ENCODE measurements at regions not wholly inside any gene's neighbourhood (a gene's known extent, or its start where the extent isn't known, plus 50 kb on each side); places are given as distances from the start of the nearest gene placed in this dataset.
A peak's percentile ranks its signal among the peaks of the same experiment; 100 is the strongest.

DNA sequence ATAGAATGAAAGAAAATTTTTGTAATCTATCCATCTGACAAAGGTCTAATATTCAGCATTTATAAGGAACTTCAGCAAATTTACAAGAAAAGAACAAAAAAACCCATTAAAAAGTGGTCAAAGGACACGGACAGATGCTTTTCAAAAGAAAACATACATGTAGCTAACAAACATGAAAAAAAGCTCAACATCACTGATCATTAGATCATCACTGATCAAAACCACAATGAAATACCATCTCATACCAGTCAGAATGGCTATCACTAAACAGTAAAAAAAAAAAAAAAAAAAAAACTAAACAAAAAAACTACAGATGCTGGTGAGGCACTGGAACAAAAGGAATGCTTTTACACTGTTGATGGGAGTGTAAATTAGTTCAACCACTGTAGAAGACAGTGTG lies 837.1 kb downstream of the EPHA7 start:
- no peak for DNase-seq
- 81 to 95% (median 89%) methylated on average over 1 of the region's 1 CpG for WGBS, 4 donors
- Histone ChIP-seq H3K27me3 (no peaks in the 10 kb centered on the region), H3K27ac (no peak overlapping the region), H3K36me3 (no peaks in the 10 kb centered on the region), H3K9me3 (peaks cover 0 to 29% (median 2%) of the 10 kb centered on the region in 12 donors), H3K4me1 (no peaks in the 10 kb centered on the region), H3K4me3 (no peak overlapping the region)
- TF ChIP-seq, protein P1, sequence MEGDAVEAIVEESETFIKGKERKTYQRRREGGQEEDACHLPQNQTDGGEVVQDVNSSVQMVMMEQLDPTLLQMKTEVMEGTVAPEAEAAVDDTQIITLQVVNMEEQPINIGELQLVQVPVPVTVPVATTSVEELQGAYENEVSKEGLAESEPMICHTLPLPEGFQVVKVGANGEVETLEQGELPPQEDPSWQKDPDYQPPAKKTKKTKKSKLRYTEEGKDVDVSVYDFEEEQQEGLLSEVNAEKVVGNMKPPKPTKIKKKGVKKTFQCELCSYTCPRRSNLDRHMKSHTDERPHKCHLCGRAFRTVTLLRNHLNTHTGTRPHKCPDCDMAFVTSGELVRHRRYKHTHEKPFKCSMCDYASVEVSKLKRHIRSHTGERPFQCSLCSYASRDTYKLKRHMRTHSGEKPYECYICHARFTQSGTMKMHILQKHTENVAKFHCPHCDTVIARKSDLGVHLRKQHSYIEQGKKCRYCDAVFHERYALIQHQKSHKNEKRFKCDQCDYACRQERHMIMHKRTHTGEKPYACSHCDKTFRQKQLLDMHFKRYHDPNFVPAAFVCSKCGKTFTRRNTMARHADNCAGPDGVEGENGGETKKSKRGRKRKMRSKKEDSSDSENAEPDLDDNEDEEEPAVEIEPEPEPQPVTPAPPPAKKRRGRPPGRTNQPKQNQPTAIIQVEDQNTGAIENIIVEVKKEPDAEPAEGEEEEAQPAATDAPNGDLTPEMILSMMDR (IDR thresholded peaks at IDR 0.05), result no peak
- no peak for ATAC-seq
- intact Hi-C loops (cut with DNase I), result no loop called here

DNA sequence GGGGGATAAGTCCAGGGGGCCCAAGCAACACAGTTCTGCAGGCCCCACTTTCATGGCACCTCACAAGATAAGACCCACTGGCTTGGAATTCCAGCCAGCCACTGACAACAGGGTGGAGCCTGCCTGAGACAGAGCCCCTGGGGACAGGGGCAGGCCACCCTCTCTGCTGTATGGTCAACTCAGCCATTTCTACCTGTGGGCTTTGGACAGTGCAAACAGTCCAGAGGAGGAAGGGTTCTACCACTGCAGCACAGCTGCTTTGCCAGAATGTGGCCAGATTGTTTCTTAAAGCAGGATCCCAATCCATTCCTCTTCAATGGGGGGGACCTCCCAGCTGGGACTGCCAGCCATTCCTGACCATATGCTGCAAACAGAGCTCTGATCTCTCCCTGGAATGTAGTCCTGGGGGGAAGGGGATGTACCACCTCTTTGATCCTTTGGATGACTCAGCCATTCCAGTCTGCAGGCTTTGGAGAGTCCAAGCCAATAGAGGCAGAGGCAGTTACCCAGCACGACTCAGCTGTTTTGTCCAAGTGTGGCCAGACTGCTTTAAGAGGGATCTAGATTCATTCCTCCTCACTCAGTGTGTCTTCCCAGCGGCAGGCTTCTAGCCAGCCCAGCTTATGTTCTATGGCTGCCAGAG lies 842.2 kb downstream of the EPHA7 start:
- TF ChIP-seq, protein P1 (IDR thresholded peaks at IDR 0.05), result no peak
- no peak for TF ChIP-seq POLR2A (IDR thresholded peaks at IDR 0.05)
- DNase-seq (no peak), ATAC-seq (no peak)
- no peaks in the 10 kb centered on the region for H3K27me3 ChIP-seq
- H3K36me3 ChIP-seq, result no peaks in the 10 kb centered on the region
- no peak overlapping the region for H3K4me3 ChIP-seq
- H3K9me3 ChIP-seq, result peaks cover 0 to 29% (median 2%) of the 10 kb centered on the region in 12 donors
- WGBS, 4 donors, result 85 to 94% (median 90%) methylated on average over 2 of the region's 2 CpGs
- intact Hi-C loops (cut with DNase I), result no loop called here
- no peak overlapping the region for H3K27ac ChIP-seq
- no peaks in the 10 kb centered on the region for H3K4me1 ChIP-seq

DNA sequence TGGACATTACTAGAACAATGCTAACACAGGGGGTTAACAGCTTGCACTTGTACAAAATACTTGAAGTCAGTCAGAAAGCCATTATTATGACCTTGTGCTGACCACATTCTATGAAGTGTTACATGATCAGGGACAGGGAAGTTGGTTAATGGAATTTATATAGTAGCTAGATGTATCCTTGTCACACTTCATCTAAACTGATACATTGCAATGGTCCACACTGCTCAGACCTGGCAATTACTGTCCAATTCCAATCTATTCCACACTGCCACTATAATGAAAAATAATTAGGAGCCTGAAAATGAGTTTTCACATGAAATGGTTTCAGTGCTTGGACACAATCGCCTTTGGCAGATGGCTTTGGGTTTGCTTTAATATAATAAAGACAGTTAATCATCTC lies 850.8 kb downstream of the EPHA7 start:
- Histone ChIP-seq H3K9me3 (no peaks in the 10 kb centered on the region), H3K4me3 (no peak overlapping the region), H3K4me1 (peaks cover 0 to 8% (median 0%) of the 10 kb centered on the region in 12 donors), H3K27me3 (no peaks in the 10 kb centered on the region), H3K27ac (no peak overlapping the region), H3K36me3 (no peaks in the 10 kb centered on the region)
- WGBS, 4 donors, result 89 to 97% (median 94%) methylated on average over 1 of the region's 1 CpG
- intact Hi-C loops (cut with DNase I), result no loop called here
- TF ChIP-seq, protein P1 (IDR thresholded peaks at IDR 0.05), result no peak
- TF ChIP-seq POLR2A (IDR thresholded peaks at IDR 0.05), result no peak
- ATAC-seq (no peak), DNase-seq (no peak)

DNA sequence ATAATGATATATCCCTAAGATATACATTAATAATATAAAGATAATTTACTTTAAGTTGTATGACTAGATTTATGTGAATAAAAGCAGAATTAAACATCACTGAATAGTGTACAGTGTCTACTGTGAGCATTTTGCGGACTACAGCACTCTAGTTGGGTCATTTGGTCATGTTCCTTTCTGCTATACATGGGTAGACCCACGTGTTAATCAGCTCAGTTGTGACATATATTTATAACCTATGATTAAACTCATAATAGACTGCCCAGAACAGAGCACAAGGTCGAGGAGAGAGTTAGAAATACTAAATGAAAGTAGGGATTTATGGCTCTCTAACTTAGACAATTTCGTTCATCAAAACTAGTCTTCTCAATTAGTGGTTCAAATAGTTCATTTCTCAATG lies 852.7 kb downstream of the EPHA7 start:
- Histone ChIP-seq H3K4me3 (no peak overlapping the region), H3K4me1 (peaks cover 0 to 8% (median 0%) of the 10 kb centered on the region in 12 donors), H3K27ac (no peak overlapping the region), H3K9me3 (no peaks in the 10 kb centered on the region), H3K27me3 (no peaks in the 10 kb centered on the region), H3K36me3 (no peaks in the 10 kb centered on the region)
- ATAC-seq, result peak in 1 of 4 donors; percentile 25
- TF ChIP-seq, protein P1 (IDR thresholded peaks at IDR 0.05), result no peak
- TF ChIP-seq POLR2A (IDR thresholded peaks at IDR 0.05), result no peak
- DNase-seq, result no peak
- intact Hi-C loops (cut with DNase I), result no loop called here
- 61 to 67% (median 65%) methylated on average over 4 of the region's 4 CpGs for WGBS, 4 donors
